ENCODE measurements at regions not wholly inside any gene's neighbourhood (a gene's known extent, or its start where the extent isn't known, plus 50 kb on each side); places are given as distances from the start of the nearest gene placed in this dataset.

DNA sequence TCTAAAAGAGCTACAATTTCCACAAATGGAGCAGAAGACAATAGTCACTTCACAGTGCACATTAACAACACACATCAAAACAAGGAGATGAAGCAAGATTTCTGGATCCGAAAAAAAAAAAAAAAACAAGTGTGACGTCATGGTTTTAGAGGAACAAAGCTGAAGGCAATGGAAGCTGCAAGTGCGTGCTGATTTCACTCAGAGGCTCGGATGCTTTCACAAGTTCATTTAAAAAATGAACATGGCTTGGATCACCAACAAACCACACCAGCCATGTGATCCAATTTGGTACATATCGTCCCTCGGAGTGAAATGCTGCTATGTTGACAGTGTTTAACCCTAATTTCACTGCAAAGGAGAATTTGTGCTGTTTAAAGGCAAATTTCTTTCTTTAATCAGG, 337.0 kb upstream of the PRKCQ start:
- TF ChIP-seq, protein P1, sequence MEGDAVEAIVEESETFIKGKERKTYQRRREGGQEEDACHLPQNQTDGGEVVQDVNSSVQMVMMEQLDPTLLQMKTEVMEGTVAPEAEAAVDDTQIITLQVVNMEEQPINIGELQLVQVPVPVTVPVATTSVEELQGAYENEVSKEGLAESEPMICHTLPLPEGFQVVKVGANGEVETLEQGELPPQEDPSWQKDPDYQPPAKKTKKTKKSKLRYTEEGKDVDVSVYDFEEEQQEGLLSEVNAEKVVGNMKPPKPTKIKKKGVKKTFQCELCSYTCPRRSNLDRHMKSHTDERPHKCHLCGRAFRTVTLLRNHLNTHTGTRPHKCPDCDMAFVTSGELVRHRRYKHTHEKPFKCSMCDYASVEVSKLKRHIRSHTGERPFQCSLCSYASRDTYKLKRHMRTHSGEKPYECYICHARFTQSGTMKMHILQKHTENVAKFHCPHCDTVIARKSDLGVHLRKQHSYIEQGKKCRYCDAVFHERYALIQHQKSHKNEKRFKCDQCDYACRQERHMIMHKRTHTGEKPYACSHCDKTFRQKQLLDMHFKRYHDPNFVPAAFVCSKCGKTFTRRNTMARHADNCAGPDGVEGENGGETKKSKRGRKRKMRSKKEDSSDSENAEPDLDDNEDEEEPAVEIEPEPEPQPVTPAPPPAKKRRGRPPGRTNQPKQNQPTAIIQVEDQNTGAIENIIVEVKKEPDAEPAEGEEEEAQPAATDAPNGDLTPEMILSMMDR (IDR thresholded peaks at IDR 0.05) = no peak
- no peak for TF ChIP-seq POLR2A (IDR thresholded peaks at IDR 0.05)
